Gastroesophageal sphincter (tissue), 4 donors: ENCODE measurements at regions not wholly inside any gene's neighbourhood (a gene's known extent, or its start where the extent isn't known, plus 50 kb on each side); places are given as distances from the start of the nearest gene placed in this dataset.

ENCODE experiments used
- ATAC-seq: fragments of 150-250 bp; one replicate; pipeline ENCODE4 v1.9.1; 2016; ENCODE audit warnings: mild to moderate bottlenecking, moderate library complexity
- H3K27ac ChIP-seq, 4 donors: fragments of 200-600 bp; sonication (generic) in 3 of 4; 1 replicate in 3 of 4; 2 replicates in 1 of 4; pipeline ENCODE4 v1.5.1; 2016 to 2019
- H3K27me3 ChIP-seq: fragments of 200-600 bp; sonication (generic); one replicate; pipeline ENCODE4 v1.5.1; 2019
- H3K36me3 ChIP-seq, 2 donors: fragments of 200-600 bp; sonication (generic); one replicate each; pipeline ENCODE4 v1.5.1; 2019; ENCODE audit warnings: control low read depth in 1 of 2
- H3K4me1 ChIP-seq, 3 donors: fragments of 200-600 bp; sonication (generic); 1 replicate in 2 of 3; 2 replicates in 1 of 3; pipeline ENCODE4 v1.5.1; 2016 to 2019; ENCODE audit warnings: control low read depth in 2 of 3
- H3K4me3 ChIP-seq, 2 donors: fragments of 200-600 bp; sonication (generic); one replicate each; pipeline ENCODE4 v1.5.1; 2019; ENCODE audit warnings: mild to moderate bottlenecking in 1 of 2, moderate library complexity in 1 of 2
- H3K9me3 ChIP-seq, 3 donors: fragments of 200-600 bp; sonication (generic); one replicate each; pipeline ENCODE4 v1.5.1; 2017 to 2019; ENCODE audit warnings: control low read depth in 2 of 3
- CTCF ChIP-seq, 4 experiments: fragments of 200-600 bp in 2 of 4; fragments of 450-650 bp in 2 of 4; sonication (generic) in 1 of 4; IDR thresholded peaks; one replicate each; pipeline ENCODE4 v1.5.1; 2017 to 2019; ENCODE audit warnings: antibody characterized with exemption in 4 of 4, mild to moderate bottlenecking in 2 of 4, moderate library complexity in 2 of 4
- EP300 ChIP-seq: sonication (generic); formaldehyde crosslinking; IDR thresholded peaks from one replicate; pipeline ENCODE4 v1.6.1; 2017; ENCODE audit warnings: antibody characterized with exemption, mild to moderate bottlenecking
- POLR2A ChIP-seq, 2 donors: fragments of 450-650 bp; IDR thresholded peaks; one replicate each; pipeline ENCODE4 v1.6.1; 2017; ENCODE audit warnings: antibody characterized with exemption in 2 of 2, mild to moderate bottlenecking in 2 of 2, moderate library complexity in 1 of 2
- POLR2AphosphoS5 ChIP-seq: sonication (generic); formaldehyde crosslinking; IDR thresholded peaks from one replicate; pipeline ENCODE4 v1.6.1; 2017; ENCODE audit warnings: antibody characterized with exemption
- WGBS, 2 donors: methylation state at CpG; one replicate each; pipeline ENCODE4 v1.1.5; 2018; ENCODE audit warnings: low coverage in 1 of 2; 5-methylcytosine and 5-hydroxymethylcytosine counted together

- TF ChIP-seq CTCF (IDR thresholded peaks at IDR 0.05), result no peak
- no peak for TF ChIP-seq POLR2A (IDR thresholded peaks at IDR 0.05)
- no peak for TF ChIP-seq EP300
- no peak for TF ChIP-seq POLR2AphosphoS5
- H3K4me3 ChIP-seq, result no peak overlapping the region
- whole genome bisulfite sequencing, 2 donors, result 83 to 92% methylated on average over 4 of the region's 4 CpGs
- no peaks in the 10 kb centered on the region for H3K9me3 ChIP-seq
- H3K27ac ChIP-seq, result no peak overlapping the region
- peaks cover 0 to 8% (median 0%) of the 10 kb centered on the region in 3 donors for H3K4me1 ChIP-seq
- H3K36me3 ChIP-seq, result no peaks in the 10 kb centered on the region
- no peaks in the 10 kb centered on the region for H3K27me3 ChIP-seq
- ATAC-seq, result no peak
Observed at GRCh38 chr11:92744929-92745585, 224.4 kb upstream of the MTNR1B start.

- Histone ChIP-seq H3K36me3 (no peaks in the 10 kb centered on the region), H3K4me3 (no peak overlapping the region), H3K9me3 (no peaks in the 10 kb centered on the region), H3K27me3 (no peaks in the 10 kb centered on the region), H3K4me1 (no peaks in the 10 kb centered on the region), H3K27ac (no peak overlapping the region)
- TF ChIP-seq POLR2A (IDR thresholded peaks at IDR 0.05) (no peak), EP300 (no peak), CTCF (IDR thresholded peaks at IDR 0.05) (no peak), POLR2AphosphoS5 (no peak)
- 70 to 78% methylated on average over 3 to 5 of the region's 5 CpGs for WGBS, 2 donors
- ATAC-seq, result no peak
Observed at GRCh38 chr11:92750794-92751193, 218.7 kb upstream of the MTNR1B start.

GRCh38 chr11:92751594-92751993 lies 217.9 kb upstream of the MTNR1B start:
- no peaks in the 10 kb centered on the region for H3K27me3 ChIP-seq
- H3K4me3 ChIP-seq, result no peak overlapping the region
- WGBS, 2 donors, result 87 to 92% methylated on average over 9 to 11 of the region's 11 CpGs
- no peak overlapping the region for H3K27ac ChIP-seq
- no peaks in the 10 kb centered on the region for H3K4me1 ChIP-seq
- H3K9me3 ChIP-seq, result no peaks in the 10 kb centered on the region
- TF ChIP-seq POLR2AphosphoS5 (no peak), POLR2A (IDR thresholded peaks at IDR 0.05) (no peak), CTCF (IDR thresholded peaks at IDR 0.05) (no peak), EP300 (no peak)
- ATAC-seq, result no peak
- H3K36me3 ChIP-seq, result no peaks in the 10 kb centered on the region

- TF ChIP-seq POLR2AphosphoS5 (no peak), CTCF (IDR thresholded peaks at IDR 0.05) (no peak), POLR2A (IDR thresholded peaks at IDR 0.05) (no peak), EP300 (no peak)
Observed at GRCh38 chr11:92752122-92752521, 217.3 kb upstream of the MTNR1B start.

GRCh38 chr11:92753161-92753560 lies 216.3 kb upstream of the MTNR1B start:
- H3K4me3 ChIP-seq, result no peak overlapping the region

More at GRCh38 chr11:92752122-92752521, 217.3 kb upstream of the MTNR1B start:
- H3K4me1 ChIP-seq, result no peaks in the 10 kb centered on the region
- no peaks in the 10 kb centered on the region for H3K27me3 ChIP-seq
- no peak overlapping the region for H3K4me3 ChIP-seq
- H3K27ac ChIP-seq, result no peak overlapping the region
- H3K36me3 ChIP-seq, result no peaks in the 10 kb centered on the region
- no peak for ATAC-seq
- H3K9me3 ChIP-seq, result no peaks in the 10 kb centered on the region
- 77 to 88% methylated on average over 1 of the region's 1 CpG for WGBS, 2 donors

More at GRCh38 chr11:92753161-92753560, 216.3 kb upstream of the MTNR1B start:
- H3K27ac ChIP-seq, result no peak overlapping the region
- H3K4me1 ChIP-seq, result no peaks in the 10 kb centered on the region
- TF ChIP-seq CTCF (IDR thresholded peaks at IDR 0.05) (no peak), POLR2A (IDR thresholded peaks at IDR 0.05) (no peak), POLR2AphosphoS5 (no peak), EP300 (no peak)
- ATAC-seq, result no peak
- H3K27me3 ChIP-seq, result no peaks in the 10 kb centered on the region
- 82 to 92% methylated on average over 3 of the region's 3 CpGs for whole genome bisulfite sequencing, 2 donors
- no peaks in the 10 kb centered on the region for H3K36me3 ChIP-seq
- H3K9me3 ChIP-seq, result no peaks in the 10 kb centered on the region
